GM18868 (cell line): ENCODE measurements at regions not wholly inside any gene's neighbourhood (a gene's known extent, or its start where the extent isn't known, plus 50 kb on each side); places are given as distances from the start of the nearest gene placed in this dataset.
A peak's percentile ranks its signal among the peaks of the same experiment; 100 is the strongest.

Experiments used
- ATAC-seq: cut with Tn5 transposase; IDR thresholded peaks from one replicate; pipeline ENCODE4 v1.9.1; 2021; ENCODE audit warnings: mild to moderate bottlenecking, moderate library complexity; ENCODE audit not compliant: unreplicated experiment

GRCh38 chr3:159907828-159908227, 80.8 kb upstream of the IL12A start:
- ATAC-seq, result no peak

GRCh38 chr3:159910991-159911663, 77.5 kb upstream of the IL12A start:
- ATAC-seq, result peak; percentile 93

GRCh38 chr3:159911664-159912037, 77.0 kb upstream of the IL12A start:
- ATAC-seq, result peak; percentile 17

GRCh38 chr3:159913712-159914414, 74.8 kb upstream of the IL12A start:
- ATAC-seq, result no peak

GRCh38 chr3:159914426-159914825, 74.2 kb upstream of the IL12A start:
- no peak for ATAC-seq

- ATAC-seq, result no peak
Observed at GRCh38 chr3:159916052-159916451, 72.6 kb upstream of the IL12A start.

GRCh38 chr3:159917141-159917540, 71.5 kb upstream of the IL12A start:
- no peak for ATAC-seq

GRCh38 chr3:159919873-159920272, 68.8 kb upstream of the IL12A start:
- ATAC-seq, result peak; percentile 82

GRCh38 chr3:159922193-159922840, 66.3 kb upstream of the IL12A start:
- ATAC-seq, result no peak

GRCh38 chr3:159922861-159923312, 65.7 kb upstream of the IL12A start:
- peak; percentile 90 for ATAC-seq

- no peak for ATAC-seq
Observed at GRCh38 chr3:159923336-159923735, 65.3 kb upstream of the IL12A start.

GRCh38 chr3:159923956-159924355, 64.7 kb upstream of the IL12A start:
- no peak for ATAC-seq

- ATAC-seq, result no peak
Observed at GRCh38 chr3:159924411-159924810, 64.2 kb upstream of the IL12A start.

GRCh38 chr3:159925248-159925647, 63.4 kb upstream of the IL12A start:
- no peak for ATAC-seq

- ATAC-seq, result no peak
Observed at GRCh38 chr3:159926573-159926972, 62.1 kb upstream of the IL12A start.

GRCh38 chr3:159928071-159928491, 60.6 kb upstream of the IL12A start:
- ATAC-seq, result no peak

- no peak for ATAC-seq
Observed at GRCh38 chr3:159928666-159929065, 60.0 kb upstream of the IL12A start.

GRCh38 chr3:159929171-159930141, 59.2 kb upstream of the IL12A start:
- peak; percentile 87 for ATAC-seq

- ATAC-seq, result no peak
Observed at GRCh38 chr3:159934216-159934615, 54.4 kb upstream of the IL12A start.

GRCh38 chr3:159936541-159936940, 52.1 kb upstream of the IL12A start:
- ATAC-seq, result no peak
